MG63 (cell line): ENCODE measurements at regions not wholly inside any gene's neighbourhood (a gene's known extent, or its start where the extent isn't known, plus 50 kb on each side); places are given as distances from the start of the nearest gene placed in this dataset.

Experiments
- DNase-seq: peaks from one replicate; pipeline ENCODE4 v3.0.0-alpha.2; 2020
- H3K27me3 ChIP-seq: fragments of 250-450 bp; sonication (Bioruptor Pico); 2 replicates; pipeline ENCODE4 v1.5.1; 2020; ENCODE audit warnings: mild to moderate bottlenecking, moderate library complexity
- H3K36me3 ChIP-seq: fragments of 250-450 bp; sonication (Bioruptor Pico); 2 replicates; pipeline ENCODE4 v1.5.1; 2020; ENCODE audit warnings: mild to moderate bottlenecking, moderate library complexity
- H3K4me3 ChIP-seq: fragments of 250-450 bp; sonication (Bioruptor Pico); 2 replicates; pipeline ENCODE4 v1.5.1; 2020; ENCODE audit warnings: mild to moderate bottlenecking, moderate library complexity
- H3K9me3 ChIP-seq: fragments of 250-450 bp; sonication (Bioruptor Pico); 2 replicates; pipeline ENCODE4 v1.5.1; 2020; ENCODE audit warnings: mild to moderate bottlenecking, moderate library complexity

DNA sequence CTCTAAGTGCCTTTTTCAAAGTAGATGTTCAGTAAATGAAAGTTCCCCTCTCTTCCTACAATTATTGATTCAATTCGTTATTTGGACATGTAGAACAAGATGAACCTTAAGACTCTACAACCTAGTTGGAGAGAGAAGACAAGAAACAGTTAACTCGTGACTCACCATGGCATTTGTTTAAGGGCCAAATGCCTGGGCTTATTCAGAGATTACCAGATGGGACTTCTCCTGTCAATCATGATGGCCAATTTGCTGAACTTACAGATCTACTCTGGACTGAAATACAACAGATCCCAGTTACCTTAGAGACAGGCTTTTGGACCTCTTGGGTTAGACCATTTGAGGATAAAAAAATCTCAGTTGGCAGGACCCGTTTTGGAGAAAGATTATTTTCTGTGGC, 93.5 kb downstream of the C1orf94 start:
- DNase-seq, result no peak

DNA sequence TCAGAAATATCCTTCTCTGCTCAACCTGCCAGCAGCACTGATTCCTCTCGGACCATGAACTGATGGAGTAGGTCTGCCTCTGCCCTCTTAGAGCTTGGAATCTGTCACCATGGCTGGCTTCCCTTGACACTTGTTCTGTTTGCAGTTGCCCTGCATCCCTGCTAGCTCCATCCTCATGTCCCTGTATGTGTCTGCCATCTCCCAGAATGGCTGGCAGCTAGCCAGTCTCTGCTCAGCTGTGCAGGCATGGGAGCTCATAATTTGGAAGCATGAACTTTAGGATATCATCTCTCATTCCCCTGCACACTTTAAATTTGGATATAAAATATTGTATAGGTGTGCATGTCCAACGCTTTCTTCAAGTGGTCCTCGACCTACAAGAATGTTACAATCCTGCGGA, 95.4 kb downstream of the C1orf94 start:
- no peaks in the 10 kb centered on the region for H3K36me3 ChIP-seq
- H3K4me3 ChIP-seq, result no peak overlapping the region
- H3K27me3 ChIP-seq, result no peaks in the 10 kb centered on the region

More for the DNA sequence above, 93.5 kb downstream of the C1orf94 start:
- no peaks in the 10 kb centered on the region for H3K9me3 ChIP-seq
- peaks cover 5% of the 10 kb centered on the region; the same call in 1 of the 2 replicates for H3K27me3 ChIP-seq
- H3K36me3 ChIP-seq, result no peaks in the 10 kb centered on the region
- H3K4me3 ChIP-seq, result no peak overlapping the region

DNA sequence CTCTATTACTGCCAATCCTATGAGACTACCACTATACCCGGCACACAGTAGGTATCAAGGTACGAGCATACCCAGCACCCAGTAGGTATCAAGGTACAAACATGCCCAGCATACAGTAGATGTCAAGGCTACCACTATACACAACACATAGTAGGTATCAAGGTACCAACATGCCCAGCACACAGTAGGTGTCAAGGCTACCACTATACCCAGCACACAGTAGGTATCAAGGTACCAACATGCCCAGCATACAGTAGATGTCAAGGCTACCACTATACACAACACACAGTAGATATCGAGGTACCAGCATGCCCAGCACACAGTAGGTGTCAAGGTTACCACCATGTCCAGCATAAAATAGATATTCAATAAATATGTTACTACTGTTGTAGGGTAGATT, 98.4 kb downstream of the C1orf94 start:
- DNase-seq, result no peak
- Histone ChIP-seq H3K9me3 (no peaks in the 10 kb centered on the region), H3K4me3 (no peak overlapping the region), H3K36me3 (no peaks in the 10 kb centered on the region), H3K27me3 (no peaks in the 10 kb centered on the region)

More for the DNA sequence above, 95.4 kb downstream of the C1orf94 start:
- H3K9me3 ChIP-seq, result no peaks in the 10 kb centered on the region
- no peak for DNase-seq

DNA sequence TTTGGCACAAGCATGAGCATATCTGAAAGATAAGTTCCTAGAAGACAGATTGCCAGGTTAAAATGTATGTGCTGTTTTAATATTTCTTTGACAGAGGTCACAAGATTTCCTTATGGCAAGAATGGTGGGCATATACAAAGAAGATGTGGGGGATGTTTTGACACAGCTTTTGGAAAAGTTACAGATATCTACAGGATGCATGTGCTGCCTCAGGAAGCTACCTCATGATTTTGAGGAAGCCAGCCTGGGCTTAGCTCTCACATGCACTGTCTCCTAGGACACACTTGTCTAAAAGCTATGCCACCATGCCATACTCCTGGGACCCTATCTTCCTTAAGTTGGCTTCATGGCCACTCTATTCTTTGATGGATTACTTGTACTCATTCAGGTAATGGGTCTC, 99.9 kb downstream of the C1orf94 start:
- no peaks in the 10 kb centered on the region for H3K9me3 ChIP-seq

DNA sequence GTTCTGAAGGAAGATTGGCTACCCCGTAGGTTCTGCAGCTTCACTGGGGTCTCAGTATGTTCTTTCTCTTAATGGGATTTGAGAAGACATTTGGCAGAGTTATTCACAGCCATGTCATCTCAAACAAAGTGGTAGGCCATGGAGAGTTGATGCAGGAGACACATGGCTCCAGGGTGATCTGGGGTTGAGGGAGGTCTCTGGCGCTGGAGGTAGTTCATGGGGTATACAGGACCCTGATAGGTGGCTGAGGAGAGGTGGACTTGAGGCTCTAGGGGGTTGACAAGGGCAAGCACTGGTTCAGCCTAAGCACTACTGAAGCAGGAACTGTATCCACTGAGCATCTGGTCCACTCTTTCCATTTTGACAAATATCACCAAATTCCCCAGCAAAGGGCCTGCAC, 100.4 kb downstream of the C1orf94 start:
- H3K9me3 ChIP-seq, result no peaks in the 10 kb centered on the region
- H3K27me3 ChIP-seq, result no peaks in the 10 kb centered on the region
- H3K4me3 ChIP-seq, result no peak overlapping the region
- H3K36me3 ChIP-seq, result no peaks in the 10 kb centered on the region
- no peak for DNase-seq

More for the DNA sequence above, 99.9 kb downstream of the C1orf94 start:
- DNase-seq, result no peak
- Histone ChIP-seq H3K4me3 (no peak overlapping the region), H3K36me3 (no peaks in the 10 kb centered on the region), H3K27me3 (no peaks in the 10 kb centered on the region)

DNA sequence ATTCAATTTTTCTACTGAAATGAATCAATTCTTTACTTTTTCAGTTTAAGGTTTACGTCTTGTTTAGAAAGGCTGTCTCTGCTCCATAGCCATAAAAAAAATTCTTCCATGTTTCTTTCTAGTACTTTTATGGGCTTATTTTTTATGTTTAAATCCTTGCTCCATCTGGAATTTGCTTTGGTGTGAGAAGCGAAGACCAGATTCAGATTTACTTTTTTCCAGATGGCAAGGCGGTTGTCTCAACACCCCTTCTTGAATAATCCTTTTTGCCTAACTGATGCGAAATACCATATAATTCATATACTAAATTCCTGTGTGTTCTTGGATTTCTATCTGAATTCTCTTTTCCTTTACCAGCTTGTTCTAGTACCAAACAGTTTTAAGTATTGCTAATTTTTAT, 101.5 kb downstream of the C1orf94 start:
- no peaks in the 10 kb centered on the region for H3K27me3 ChIP-seq
- H3K4me3 ChIP-seq, result no peak overlapping the region
- no peak for DNase-seq
- no peaks in the 10 kb centered on the region for H3K36me3 ChIP-seq
- no peaks in the 10 kb centered on the region for H3K9me3 ChIP-seq

DNA sequence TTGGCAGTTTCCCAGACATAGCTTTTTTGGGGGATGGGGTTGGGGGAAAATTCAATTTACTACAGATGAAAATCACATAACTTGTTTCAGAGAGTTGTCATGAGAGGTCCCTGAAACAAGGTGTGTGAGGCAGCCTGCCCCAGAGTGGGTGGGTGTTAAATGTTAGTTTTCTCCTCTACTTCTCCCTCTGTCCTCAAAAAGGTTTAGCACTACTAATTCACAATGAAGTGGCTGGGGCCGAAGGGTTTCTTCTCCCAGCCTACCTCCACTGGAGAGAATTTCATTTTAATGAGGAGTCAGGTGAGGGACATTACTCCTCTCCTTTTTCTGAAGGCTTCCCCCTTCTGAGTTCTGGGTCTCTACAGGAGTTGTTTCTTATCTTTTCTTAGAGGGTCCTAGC, 103.3 kb downstream of the C1orf94 start:
- Histone ChIP-seq H3K9me3 (no peaks in the 10 kb centered on the region), H3K27me3 (no peaks in the 10 kb centered on the region), H3K4me3 (no peak overlapping the region), H3K36me3 (no peaks in the 10 kb centered on the region)
- no peak for DNase-seq

DNA sequence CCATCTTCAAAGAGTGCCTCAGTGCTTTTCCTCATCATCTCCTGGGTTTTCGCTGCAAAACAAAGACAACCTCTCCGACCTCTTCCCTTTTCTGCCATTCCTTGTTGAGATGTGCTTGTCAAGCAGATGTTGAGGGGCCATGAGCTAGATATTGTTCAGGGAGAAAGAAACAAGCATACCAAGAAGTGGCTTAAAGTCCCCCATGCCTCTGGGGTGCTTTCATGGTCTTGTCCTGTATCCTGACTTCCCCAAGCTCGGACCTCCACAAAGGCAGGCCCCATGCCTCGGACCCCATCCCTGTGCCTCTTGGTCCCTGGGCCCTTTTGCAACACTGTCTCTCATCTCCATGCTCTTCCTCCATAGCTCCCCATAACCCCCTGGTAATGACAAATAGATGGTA, 103.8 kb downstream of the C1orf94 start:
- DNase-seq, result no peak
- no peaks in the 10 kb centered on the region for H3K27me3 ChIP-seq
- no peak overlapping the region for H3K4me3 ChIP-seq

DNA sequence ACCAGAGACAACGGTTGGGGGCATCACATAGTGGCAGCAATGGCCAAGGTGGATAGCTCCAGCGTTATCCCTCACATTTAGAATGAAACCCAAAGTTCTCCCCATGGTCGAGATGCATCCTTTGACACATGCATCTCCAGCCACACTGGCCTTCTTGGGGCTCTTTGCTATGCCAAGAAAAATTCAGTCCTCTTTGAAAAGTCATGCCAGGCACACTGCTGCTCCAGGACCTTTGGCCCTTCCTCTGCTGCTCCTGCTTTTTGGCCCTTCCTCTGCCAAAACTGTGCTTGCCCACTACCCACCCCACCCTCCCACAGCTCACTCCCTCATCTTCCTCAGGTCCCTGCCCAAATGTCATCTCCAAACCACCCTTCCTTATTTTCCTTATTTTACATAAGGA, 106.4 kb downstream of the C1orf94 start:
- DNase-seq, result no peak

More for the DNA sequence above, 103.8 kb downstream of the C1orf94 start:
- no peaks in the 10 kb centered on the region for H3K36me3 ChIP-seq
- no peaks in the 10 kb centered on the region for H3K9me3 ChIP-seq

DNA sequence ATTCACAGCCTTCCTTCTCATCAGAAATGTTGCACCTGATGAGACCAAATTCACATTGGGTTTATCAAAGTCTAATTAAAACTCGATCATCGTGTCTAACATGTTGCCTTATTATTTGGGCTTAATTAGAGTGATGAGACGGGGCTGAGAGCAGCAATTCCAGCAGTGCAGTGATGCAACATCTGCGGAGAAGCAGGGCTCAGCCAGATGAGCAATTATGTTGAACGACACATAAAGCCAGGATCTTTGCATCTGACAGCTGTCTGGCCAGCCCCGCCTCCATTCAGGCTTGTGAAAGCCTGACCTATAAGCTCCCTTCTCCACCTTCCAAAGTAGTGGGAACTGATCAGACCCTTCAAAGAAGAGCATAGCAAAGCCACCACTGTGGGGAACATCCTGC, 109.8 kb downstream of the C1orf94 start:
- no peaks in the 10 kb centered on the region for H3K27me3 ChIP-seq
- H3K36me3 ChIP-seq, result no peaks in the 10 kb centered on the region
- no peak for DNase-seq
- no peak overlapping the region for H3K4me3 ChIP-seq
- H3K9me3 ChIP-seq, result no peaks in the 10 kb centered on the region

More for the DNA sequence above, 106.4 kb downstream of the C1orf94 start:
- no peak overlapping the region for H3K4me3 ChIP-seq
- H3K27me3 ChIP-seq, result no peaks in the 10 kb centered on the region
- no peaks in the 10 kb centered on the region for H3K36me3 ChIP-seq
- no peaks in the 10 kb centered on the region for H3K9me3 ChIP-seq

DNA sequence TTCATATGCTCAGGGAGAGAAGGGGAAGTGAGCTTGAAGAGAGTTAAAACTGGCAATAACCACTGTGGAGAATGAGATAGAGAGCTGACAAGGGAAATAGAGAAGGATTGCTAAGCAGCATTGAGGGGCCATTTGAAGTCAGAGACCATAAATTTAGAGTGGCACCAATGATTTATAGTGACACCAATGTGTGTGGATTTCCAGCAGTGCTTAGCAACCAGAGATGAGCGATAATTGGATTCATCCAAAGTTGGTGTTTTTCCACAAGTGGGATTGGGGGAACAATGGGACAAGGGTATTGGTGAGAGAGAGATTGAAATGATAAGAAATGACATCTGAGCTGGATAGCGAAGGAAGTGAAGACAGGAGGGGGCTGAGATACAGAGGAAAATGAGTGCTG, 114.1 kb downstream of the C1orf94 start:
- Histone ChIP-seq H3K9me3 (no peaks in the 10 kb centered on the region), H3K27me3 (no peaks in the 10 kb centered on the region), H3K36me3 (no peaks in the 10 kb centered on the region), H3K4me3 (no peak overlapping the region)
- no peak for DNase-seq

DNA sequence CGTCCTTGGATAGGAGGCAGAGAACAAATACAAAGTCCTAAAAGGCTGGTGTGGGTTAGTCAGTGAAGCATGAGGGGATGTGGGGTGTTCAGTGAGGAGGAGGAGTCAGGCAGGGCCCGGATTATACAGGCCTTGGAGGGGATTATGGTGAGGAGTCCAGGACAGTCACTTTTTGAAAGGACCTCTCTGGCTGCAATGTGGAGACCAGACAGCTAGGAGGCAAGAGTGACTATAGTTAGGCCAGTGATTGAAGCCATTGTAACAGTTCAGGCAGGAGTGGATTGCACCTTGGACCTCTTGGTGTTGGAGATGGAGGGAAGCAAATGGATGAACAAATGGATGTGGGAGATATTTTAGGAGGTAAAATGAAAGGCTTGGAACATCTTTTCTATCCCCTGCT, 115.8 kb downstream of the C1orf94 start:
- Histone ChIP-seq H3K36me3 (no peaks in the 10 kb centered on the region), H3K27me3 (no peaks in the 10 kb centered on the region), H3K4me3 (no peak overlapping the region), H3K9me3 (no peaks in the 10 kb centered on the region)
- no peak for DNase-seq

DNA sequence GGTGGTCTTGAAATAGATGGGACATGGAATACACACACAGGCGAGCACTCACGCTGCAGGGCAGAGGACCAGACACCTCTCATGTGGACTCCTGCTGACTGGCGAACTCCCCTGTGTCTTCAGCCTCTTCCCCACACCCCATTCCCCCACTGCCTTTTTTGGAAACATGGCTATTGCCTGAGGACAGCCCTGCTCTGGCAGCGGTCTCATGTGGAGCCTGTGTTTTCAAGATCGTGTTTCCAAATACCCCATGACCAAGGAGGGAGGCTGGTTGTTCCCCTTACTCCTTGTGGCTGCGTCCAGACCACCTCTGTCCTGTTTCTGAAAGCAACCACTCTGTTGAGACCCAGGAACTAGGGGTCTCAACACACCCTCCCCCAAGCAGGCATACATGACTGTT, 119.4 kb downstream of the C1orf94 start:
- H3K9me3 ChIP-seq, result no peaks in the 10 kb centered on the region
- no peaks in the 10 kb centered on the region for H3K36me3 ChIP-seq
- H3K27me3 ChIP-seq, result no peaks in the 10 kb centered on the region
- DNase-seq, result no peak
- H3K4me3 ChIP-seq, result no peak overlapping the region

DNA sequence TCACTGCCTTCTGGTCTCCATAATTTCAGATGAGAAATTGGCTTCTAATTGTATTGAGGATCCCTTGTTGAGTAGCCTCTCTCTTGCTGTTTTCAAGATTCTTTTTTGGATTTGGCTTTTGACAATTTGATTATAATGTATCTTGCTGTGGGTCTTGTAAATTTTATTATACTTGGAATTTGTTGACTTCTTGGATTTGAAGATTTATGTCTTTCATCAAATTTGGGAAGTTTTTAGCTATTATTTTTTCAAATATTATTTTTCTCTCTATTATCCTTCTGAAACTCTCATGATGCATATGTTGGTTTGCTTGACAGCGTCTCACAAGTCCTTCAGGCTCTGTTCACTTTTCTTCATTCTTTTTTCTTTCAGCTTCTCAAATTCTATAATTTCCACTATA, 126.1 kb downstream of the C1orf94 start:
- no peak overlapping the region for H3K4me3 ChIP-seq
- H3K9me3 ChIP-seq, result peaks cover 6% of the 10 kb centered on the region
- no peaks in the 10 kb centered on the region for H3K36me3 ChIP-seq
- no peaks in the 10 kb centered on the region for H3K27me3 ChIP-seq
- DNase-seq, result no peak

DNA sequence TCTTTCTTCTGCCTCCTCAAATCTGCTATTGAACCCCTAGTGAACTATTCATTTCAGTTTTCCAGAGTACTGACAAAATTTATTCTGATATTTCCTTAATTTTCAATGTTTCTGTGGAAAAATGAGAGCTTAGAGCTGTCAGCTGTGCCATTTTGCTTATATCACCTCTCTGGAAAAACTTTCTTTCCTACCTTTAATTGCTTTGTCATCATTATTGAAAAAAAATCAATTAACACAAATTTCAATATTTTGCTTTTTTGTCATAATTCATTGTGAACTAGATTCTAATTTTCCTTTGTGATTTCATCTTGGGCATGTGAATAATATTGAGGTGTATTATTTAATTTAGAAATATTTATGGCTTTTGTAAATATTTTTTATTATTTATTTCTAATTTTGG, 126.5 kb downstream of the C1orf94 start:
- H3K9me3 ChIP-seq, result peaks cover 6% of the 10 kb centered on the region
- no peaks in the 10 kb centered on the region for H3K36me3 ChIP-seq
- no peak overlapping the region for H3K4me3 ChIP-seq
- no peak for DNase-seq
- no peaks in the 10 kb centered on the region for H3K27me3 ChIP-seq

DNA sequence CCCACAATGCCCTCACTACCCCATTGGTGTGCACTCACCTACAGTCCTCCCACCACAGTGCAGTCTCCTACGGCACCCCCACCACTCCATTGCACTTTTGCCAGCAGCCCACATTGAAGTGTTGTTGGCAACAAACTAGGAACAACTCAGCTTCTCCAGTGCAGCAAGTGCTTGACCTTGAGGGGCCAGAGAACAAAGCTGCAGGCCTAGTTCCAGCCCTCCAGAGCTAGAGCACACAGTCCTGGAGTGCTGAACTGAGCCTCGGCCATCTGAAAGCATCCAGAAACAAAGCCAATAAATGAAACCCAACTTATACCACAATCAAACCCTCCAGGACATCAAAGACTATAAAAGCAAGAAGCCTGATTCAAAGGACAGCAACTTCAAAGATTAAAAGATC, 129.9 kb downstream of the C1orf94 start:
- no peak for DNase-seq
- H3K36me3 ChIP-seq, result no peaks in the 10 kb centered on the region
- peaks cover 2% of the 10 kb centered on the region; the same call in 1 of the 2 replicates for H3K27me3 ChIP-seq

DNA sequence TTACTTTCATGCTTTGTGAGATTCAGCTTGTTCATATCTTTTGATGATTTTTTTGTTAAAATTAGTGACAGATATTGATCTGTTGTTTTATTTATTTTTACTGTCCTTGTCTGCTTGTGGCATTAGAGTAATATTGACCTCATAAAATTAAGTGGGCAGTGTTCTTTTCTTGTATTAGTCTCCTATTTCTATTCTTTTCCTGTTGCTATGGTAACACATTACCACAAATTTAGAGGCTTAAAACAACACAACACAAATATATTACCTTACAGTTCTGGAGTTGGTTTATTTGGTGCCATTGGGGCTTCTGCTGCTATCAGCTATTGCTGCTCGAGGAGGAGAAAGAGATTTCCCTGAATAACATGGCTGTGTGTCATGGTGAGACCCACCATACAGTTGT, 135.7 kb downstream of the C1orf94 start:
- Histone ChIP-seq H3K27me3 (peaks cover 2% of the 10 kb centered on the region; the same call in 1 of the 2 replicates), H3K36me3 (no peaks in the 10 kb centered on the region), H3K9me3 (no peaks in the 10 kb centered on the region), H3K4me3 (no peak overlapping the region)
- DNase-seq, result no peak

More for the DNA sequence above, 129.9 kb downstream of the C1orf94 start:
- Histone ChIP-seq H3K9me3 (peaks cover 6% of the 10 kb centered on the region), H3K4me3 (no peak overlapping the region)

DNA sequence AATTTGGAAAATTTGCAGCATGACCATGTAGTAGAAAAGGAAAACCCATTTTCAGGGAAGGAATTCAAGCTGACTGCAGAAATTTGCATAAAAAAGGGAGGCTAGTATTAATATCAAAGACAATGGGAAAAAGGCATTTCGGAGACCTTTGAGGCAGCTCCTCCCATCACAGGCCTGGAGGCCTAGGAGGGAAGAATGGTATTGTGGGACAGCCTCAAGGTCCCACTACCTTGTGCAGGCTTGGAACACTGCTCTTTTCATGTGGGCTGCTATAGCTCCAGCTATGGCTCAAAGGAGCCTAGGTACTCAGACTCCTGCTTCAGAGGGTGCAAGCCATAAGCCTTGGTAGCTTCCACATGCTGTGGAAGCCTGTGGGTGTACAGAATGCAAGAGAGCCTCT, 139.3 kb downstream of the C1orf94 start:
- Histone ChIP-seq H3K36me3 (no peaks in the 10 kb centered on the region), H3K4me3 (no peak overlapping the region), H3K27me3 (no peaks in the 10 kb centered on the region), H3K9me3 (no peaks in the 10 kb centered on the region)
- DNase-seq, result no peak

DNA sequence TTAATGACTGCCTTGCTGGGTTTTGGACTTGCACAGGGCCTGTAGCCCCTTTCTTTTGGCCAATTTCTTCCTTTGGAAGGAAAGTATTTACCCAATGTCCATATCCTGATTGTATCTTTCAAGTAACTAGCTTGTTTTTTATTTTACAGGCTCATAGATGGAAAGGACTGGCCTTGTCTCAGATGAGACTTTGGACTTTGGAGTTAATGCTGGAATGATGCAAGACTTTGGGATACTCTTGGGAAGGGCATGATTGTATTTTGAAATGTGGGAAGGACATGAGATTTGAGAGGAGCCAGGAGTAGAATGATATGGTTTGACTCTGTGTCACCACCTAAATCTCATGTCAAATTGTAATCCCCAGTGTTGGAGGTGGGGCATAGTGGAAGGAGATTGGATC, 140.1 kb downstream of the C1orf94 start:
- Histone ChIP-seq H3K27me3 (no peaks in the 10 kb centered on the region), H3K9me3 (no peaks in the 10 kb centered on the region), H3K36me3 (no peaks in the 10 kb centered on the region)

More for the DNA sequence above, 140.1 kb downstream of the C1orf94 start:
- no peak for DNase-seq
- H3K4me3 ChIP-seq, result no peak overlapping the region
